GM18861 (cell line): ENCODE measurements at regions not wholly inside any gene's neighbourhood (a gene's known extent, or its start where the extent isn't known, plus 50 kb on each side); places are given as distances from the start of the nearest gene placed in this dataset.
"Not testable (repeated sequence)": the region's sequence is repeated elsewhere in the genome, so short reads cannot be mapped to it uniquely, and the experiment has no call there.

Experiments used
- ATAC-seq: cut with Tn5 transposase; IDR thresholded peaks from one replicate; pipeline ENCODE4 v1.9.1; 2021; ENCODE audit not compliant: unreplicated experiment

DNA sequence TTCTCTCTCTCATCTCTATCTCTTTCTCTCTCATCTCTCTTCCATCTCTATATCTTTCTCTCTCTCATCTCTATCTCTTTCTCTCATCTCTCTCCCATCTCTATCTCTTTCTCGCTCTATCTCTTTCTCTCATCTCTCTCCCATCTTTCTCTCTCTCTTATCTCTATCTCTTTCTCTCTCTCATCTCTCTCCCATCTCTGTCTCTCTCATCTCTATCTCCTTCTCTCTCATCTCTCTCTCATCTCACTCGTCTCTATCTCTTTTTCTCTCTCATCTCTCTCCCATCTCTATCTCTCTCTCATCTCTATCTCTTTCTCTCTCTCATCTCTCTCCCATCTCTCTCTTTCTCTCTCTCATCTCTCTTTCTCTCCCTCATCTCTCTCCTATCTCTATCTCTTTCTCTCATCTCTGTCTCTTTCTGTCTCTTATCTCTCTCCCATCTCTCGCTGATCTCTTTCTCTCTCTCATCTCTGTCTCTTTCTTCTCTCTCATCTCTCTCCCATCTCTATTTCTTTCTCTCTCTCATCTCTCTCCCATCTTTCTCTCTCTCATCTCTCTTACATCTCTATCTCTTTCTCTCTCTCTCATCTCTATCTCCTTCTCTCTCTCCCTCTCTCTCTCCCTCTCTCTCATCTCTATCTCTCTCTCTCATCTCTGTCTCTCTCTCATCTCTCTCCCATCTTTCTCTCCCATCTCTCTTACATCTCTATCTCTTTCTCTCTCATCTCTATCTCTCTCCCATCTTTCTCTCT lies 388.7 kb downstream of the NPHP4 start:
- ATAC-seq = no peak

- ATAC-seq = not testable (repeated sequence)
These were observed 389.5 kb downstream of the NPHP4 start for GRCh38 chr1:5602718-5603117.

DNA sequence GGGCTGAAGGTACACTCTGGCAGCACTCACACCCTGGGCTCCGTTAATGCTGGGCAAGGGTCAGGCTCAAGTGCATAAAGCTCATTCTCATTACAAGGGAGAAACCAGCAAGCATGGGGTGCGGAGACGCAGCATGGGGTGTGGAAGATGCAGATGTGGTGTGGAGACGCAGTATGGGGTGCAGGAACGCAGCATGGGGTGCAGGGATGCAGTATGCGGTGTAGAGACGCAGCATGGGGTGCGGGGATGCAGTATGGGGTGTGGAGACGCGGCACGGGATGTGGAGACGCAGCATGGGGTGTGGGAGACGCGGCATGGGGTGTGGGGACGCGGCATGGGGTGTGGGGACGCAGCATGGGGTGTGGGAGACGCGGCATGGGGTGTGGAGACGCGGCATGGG lies 390.7 kb downstream of the NPHP4 start:
- no peak for ATAC-seq

- no peak for ATAC-seq
These were observed 392.7 kb downstream of the NPHP4 start for GRCh38 chr1:5599541-5599940.

- no peak for ATAC-seq
These were observed 393.3 kb downstream of the NPHP4 start for GRCh38 chr1:5598824-5599395.

GRCh38 chr1:5597991-5598823 lies 394.0 kb downstream of the NPHP4 start:
- ATAC-seq = no peak

DNA sequence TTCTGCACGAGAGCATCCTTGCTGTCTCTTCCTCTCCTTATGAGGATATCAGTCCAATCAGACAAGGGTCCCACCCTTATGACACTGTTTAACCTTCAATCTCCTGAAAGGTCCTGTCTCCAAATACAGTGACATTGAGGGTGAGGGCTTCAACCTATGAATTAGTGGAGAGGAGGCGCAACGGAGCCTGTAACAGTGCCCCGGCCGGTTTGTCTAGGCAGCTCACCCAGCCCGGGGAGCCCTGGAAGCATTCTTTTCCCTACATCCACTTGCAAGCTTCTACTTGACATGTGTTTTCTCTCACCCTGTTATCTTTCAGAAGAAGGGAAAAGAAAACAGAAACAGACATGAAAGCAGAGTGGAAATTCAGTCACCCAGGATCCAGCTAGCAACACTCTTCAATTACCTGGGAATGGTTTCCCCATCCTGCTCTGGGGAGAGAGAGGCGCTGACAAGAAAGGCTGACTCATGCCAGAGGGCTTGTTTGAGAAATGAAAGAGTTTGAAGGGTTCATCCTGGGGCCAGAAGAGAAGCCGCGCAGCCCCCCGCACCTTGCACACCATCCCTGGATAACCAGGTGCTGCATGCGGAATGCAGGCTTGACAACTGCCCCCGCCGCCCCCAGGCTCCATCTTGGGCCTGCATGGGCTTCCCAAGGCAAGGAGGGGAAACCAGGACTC lies 394.9 kb downstream of the NPHP4 start:
- ATAC-seq = no peak

DNA sequence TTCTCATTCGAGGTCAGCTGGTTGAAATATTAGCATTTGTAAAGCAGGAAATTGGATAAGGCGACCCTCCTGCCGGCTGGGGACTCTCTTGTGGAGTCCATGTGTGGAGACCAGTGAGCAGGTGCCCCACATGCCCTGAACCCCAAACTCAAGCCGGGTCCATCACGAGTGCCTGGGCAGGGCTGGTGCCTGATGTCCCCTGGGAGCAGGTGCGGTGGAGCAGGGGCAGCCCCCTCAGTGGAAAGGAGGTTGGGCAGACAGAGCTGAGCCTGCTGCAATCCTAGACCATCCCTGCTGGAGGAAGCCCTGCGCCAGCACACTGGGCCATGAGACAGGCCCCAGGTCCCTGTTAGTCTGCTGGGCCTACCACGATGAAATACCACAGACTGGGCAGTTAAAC lies 395.6 kb downstream of the NPHP4 start:
- no peak for ATAC-seq

GRCh38 chr1:5595531-5596170 lies 396.6 kb downstream of the NPHP4 start:
- no peak for ATAC-seq

- ATAC-seq = no peak
These were observed 397.9 kb downstream of the NPHP4 start for GRCh38 chr1:5594056-5594956.

GRCh38 chr1:5590717-5591116 lies 401.5 kb downstream of the NPHP4 start:
- ATAC-seq = no peak

DNA sequence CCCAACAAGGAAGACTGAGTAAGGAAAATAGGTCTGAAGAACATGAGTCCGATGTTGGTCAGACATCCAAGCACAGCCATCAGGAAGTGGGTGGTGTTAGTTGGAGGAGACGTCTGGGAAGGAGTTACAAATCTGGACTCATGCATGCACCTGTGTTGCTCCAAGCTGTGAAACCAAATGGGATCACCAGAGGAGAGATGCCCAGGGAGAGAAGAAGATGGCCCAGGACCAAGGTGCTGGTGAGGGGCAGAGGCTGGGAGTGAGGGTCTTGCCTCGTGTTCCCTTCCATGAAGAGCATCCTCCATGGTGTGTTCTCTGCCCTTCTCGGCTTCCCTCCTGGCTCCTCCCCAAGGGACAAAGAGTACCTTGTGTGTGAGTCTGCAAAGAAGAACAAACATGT lies 405.6 kb downstream of the NPHP4 start:
- ATAC-seq = no peak

- no peak for ATAC-seq
These were observed 407.0 kb downstream of the NPHP4 start for GRCh38 chr1:5585256-5585655.

DNA sequence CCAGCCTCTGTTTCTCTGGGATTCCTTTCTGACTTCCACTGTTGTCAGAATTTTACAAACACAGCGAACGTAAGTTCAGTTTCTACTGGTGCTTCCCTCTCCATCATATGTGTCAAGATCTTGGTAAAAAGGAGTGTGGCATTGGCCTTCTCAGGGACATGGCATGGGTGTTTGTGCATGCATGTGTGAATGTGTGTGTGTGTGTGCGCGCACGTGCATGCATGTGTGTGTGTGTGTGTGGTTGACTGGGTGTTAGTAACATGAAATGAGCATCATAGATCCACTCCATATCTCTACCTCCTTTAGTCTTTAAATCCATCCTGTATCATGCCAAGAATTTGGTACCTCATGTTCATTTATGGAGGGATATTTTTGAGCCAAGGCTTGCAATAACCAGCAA lies 411.3 kb downstream of the NPHP4 start:
- no peak for ATAC-seq

DNA sequence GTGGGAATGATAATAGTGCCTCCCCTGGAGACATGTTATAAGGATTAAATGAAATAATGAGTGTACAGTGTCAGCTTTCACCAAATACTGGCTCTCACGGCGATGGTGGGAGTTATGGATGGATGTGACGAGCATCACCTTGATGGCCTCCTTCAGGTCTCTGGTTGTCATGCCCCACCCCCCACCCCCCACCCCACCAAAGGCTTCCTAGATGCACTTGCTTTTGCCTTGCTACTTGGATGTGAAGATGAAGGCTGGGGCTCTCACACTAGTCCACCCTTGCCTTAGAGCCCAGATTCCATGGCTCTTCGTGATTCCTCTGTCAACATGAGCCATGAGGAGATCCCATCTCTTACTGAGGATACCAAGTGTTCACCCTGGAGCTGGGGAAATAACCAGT lies 412.3 kb downstream of the NPHP4 start:
- no peak for ATAC-seq

DNA sequence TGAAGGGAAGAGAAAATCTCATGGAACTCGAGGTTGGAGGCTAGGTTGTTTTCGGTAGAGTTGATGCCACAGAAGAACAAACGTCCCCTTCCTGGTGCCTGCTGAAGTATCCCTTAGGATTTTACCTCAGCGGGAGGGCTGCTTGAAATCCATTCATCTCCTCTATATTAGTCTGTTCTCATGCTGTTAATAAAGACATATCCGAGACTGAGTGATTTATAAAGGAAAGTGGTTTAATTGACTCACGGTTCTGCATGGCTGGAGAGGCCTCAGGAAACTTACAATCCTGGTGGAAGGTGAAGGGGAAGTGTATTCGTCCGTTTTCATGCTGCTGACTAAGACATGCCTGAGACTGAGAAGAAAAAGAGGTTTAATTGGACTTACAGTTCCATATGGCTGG lies 413.5 kb downstream of the NPHP4 start:
- ATAC-seq = no peak

GRCh38 chr1:5577255-5578040 lies 414.8 kb downstream of the NPHP4 start:
- ATAC-seq = no peak

DNA sequence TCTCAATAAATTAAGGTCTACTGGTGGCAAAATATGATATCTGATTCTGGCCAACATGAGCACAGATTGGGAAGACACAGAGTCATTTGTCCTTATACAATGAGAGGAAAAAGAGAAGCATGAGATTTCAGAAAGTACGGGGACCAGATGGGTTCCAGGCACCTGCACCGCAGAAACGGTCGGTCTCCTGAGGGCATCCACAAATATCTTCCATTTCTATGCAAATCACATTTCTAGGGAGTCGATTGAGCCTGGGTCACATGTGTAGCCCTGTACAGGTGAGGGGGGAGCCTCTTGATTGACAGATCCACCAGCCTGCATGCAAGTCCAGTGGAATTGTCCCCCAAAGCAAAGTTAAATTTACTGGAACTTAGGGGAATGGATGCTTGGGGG lies 415.6 kb downstream of the NPHP4 start:
- ATAC-seq = no peak

- ATAC-seq = no peak
These were observed 416.1 kb downstream of the NPHP4 start for GRCh38 chr1:5576011-5576672.
